HG02852 (cell line): ENCODE measurements at regions not wholly inside any gene's neighbourhood (a gene's known extent, or its start where the extent isn't known, plus 50 kb on each side); places are given as distances from the start of the nearest gene placed in this dataset.

ENCODE experiments used
- ATAC-seq: cut with Tn5 transposase; IDR thresholded peaks from one replicate; pipeline ENCODE4 v1.9.1; 2021; ENCODE audit warnings: mild to moderate bottlenecking, moderate library complexity; ENCODE audit not compliant: unreplicated experiment

DNA sequence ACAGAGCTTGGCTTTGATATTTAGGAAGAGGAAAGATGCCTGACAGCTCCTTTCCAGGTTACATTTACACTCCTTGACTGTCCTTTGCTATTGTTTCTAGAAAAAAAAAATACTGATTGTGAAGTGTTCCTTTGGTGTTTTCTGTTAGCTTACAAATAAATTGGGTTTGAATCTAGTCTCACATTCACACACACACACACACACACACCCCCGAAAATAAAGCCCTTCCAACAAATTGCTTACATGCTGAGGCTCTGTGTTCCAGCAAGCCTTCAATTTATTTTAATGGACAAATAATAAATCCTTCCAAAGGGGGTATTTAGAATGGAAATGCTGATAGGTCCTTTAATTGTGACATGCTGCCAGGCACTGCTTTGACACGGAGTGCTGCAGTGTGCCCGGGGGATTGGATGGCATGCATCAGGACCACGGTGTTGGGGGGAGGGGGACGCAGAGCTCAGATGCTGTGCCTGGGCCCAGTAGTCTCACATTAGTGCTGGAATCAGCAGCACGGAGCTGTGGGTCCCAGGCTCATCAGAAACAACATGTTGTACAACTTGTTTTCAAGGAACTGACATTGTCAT is 199.9 kb downstream of the CD83 start:
- ATAC-seq = no peak

DNA sequence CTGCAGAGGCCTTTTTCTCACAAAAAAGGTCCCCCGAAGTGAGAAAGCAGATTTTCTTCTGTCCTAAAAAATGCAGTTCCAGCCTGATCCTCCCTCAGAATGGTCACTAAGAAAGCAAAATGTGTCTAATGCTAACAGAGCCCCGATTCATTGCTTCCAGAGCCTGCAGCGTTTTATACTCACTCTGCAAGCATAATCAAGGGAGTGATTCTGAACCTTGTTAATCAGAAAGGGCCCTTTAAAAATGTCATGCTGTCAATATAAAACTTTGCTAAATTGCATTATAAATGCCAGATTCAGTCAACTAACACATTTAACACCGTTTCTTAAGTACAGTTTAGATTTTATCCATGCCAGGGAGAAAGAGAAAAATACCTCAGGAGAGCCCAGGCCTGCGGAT is 202.8 kb downstream of the CD83 start:
- ATAC-seq = no peak

DNA sequence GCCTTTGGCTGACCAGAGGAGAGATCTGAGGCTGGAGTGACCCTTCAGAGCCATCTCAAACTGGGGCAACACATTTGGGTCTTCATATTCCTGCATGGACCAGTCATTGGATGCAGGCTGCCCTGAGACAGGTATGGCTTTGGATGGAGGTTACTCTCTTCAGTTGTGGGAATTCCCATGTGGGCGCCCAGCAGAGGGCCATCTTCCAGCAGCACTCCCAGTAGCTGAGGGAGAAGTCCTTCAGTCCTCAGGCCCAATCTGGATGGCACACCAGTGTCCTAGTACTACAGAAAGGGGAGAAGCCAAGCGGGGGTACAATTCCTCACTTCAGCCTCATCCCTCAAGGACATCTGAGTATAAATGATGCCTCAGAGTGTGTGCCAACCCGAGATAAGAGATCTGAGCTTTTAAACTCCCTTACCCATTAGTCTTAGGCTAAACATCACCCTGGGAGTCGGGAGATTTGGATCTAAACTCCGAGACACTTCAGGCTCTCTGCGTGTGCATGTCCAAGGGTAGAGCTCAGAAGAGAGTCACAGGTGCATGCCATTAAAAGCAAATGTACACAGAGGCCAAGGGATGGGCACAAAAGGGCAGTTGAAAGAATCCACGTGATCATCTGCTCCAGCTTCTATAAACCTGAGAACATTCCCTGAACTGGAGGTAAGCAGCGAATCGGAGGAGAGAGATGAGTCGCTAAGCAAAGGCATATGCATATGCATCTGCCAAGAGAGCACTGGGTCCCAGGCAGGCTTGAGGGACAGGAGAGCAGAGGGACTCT is 204.6 kb downstream of the CD83 start:
- no peak for ATAC-seq

DNA sequence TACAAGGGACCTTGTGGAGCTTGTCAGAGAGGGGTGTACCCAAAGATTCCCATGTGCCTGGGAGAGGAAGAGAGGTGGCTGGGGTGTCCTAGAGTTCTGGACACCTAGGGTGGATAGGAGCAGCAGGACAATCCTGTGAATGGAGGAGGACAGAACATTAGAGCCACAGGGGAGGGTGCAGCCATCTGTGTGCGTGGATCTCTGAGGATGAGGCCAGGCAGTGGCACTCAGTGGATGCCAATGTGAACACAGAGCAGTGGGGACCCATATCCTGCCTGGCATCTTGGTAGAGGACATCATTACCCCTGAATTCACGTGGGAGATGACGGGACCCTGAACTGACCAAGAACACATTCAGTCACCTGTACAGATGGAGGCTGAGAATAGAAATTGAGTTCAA is 205.3 kb downstream of the CD83 start:
- ATAC-seq = no peak

DNA sequence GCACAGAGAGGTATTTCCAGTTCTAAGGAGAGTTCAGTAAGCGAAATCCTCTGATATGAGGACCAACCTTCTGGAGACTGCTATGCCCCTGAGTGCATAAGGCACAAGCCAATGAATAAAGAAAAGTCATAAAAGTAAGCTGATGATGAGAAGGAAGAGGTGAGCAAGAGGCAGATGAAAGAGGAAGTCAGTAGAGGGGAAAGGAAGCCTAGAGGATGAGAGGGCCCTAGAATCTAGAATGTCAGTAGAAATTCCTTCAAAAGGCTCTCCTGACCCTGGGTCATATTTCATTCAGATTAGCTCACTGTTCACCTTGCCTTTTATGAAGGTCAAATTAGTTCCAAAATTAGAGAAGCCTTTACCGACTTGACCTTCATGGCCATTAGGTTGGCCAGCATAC is 209.2 kb downstream of the CD83 start:
- ATAC-seq = no peak

DNA sequence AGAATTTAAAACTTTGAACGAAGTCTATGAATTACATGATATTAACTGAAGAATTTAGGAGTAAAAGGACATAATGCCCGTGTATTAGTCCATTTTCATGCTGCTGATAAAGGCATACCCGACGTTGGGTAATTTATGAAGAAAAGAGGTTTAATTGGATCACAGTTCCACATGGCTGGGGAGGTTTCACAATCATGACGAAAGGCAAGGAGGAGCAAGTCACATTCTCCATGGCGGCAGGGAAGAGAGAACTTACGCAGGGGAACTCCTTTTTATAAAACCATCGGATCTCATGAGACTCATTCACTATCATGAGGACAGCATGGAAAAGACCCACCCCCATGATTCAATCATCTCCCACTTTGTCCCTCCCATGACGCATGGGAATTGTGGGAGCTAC is 210.6 kb downstream of the CD83 start:
- ATAC-seq = no peak

DNA sequence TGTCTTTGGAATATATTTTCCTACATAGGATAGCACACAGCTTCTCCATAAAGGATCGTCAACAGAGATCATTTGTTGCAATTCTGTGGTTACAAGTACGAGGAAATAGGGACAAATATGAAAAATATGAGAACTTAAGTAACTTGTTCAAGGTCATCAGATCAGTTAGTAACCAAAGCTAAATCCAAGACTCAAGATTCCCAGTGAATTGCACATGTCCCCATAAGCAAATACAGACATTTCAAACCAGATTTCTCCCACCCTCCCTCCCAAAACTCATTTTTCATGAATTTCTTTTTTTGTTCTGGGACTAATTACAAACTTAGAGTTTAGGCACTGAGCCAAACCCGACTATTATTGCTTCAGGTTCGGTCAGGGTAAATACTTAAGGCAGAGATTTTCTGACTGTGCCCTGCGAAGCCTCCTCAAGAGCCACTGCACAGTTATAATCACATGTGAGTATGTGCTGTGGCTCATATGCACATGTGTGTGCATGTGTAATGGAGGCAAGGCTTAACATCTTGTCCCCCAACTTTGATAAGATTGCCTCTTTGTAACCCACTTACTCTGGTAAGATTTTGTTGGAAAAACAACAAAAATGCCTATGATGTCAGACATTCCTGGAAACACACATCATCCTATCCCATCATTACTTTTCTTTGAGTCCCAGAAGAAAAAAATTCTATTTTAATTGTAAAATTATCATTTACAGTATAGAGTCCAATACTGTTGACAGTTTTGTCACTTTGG is 216.2 kb downstream of the CD83 start:
- no peak for ATAC-seq

DNA sequence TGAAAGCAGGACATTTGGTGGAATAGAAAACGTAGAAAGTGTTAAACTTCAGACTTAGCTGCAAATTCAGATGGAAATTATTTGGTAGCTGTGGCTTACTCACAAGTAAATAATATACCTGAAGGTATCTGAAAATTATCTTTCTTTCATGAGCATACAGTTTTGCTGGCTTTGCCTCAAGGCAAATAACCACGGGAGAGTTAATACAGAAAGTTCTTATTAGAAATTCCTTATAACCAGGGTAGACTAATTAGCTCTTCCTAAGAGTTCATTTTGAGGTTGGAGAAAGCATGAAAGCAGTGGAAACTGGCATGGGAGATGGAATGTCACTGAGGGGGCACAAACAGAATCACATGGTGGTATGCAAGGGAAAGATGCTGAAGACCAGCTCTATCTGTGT is 217.5 kb downstream of the CD83 start:
- ATAC-seq = no peak

DNA sequence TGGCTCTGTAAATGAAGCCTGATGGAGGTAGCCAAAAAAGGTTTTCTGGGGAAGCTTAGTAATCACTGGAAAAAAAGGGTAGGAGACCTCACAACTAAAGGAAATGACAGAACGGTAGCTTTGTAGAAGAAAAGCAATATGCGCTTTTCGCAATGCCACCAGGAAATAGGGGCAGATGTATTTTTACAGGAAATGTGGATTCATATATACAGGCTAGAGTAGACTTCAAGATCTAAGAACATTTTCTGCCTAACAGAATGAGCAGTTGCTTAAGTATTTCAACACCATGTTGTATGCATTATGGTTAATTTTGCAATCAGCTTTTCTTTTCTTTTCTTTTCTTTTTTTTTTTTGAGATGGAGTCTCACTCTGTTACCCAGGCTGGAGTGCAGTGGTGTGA is 219.6 kb downstream of the CD83 start:
- ATAC-seq = no peak

DNA sequence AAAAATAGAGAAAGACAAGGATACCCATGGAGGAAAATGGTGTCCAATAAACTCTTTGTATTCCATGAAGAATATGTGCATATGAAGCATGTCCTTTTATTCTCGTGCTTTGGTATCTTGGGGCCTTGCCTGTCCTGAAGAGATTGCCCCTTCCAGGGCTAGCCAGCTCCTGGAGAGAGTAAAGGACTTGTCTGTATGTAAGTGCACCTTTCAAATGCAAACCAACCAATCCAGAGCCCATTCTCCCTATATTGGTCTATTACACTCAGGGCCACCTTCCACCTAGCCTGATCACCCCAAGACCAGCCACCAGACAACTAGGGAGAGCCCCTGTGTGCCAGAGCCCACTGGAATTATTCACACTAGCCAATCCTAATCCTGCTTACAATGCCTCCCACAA is 221.6 kb downstream of the CD83 start:
- ATAC-seq = no peak

DNA sequence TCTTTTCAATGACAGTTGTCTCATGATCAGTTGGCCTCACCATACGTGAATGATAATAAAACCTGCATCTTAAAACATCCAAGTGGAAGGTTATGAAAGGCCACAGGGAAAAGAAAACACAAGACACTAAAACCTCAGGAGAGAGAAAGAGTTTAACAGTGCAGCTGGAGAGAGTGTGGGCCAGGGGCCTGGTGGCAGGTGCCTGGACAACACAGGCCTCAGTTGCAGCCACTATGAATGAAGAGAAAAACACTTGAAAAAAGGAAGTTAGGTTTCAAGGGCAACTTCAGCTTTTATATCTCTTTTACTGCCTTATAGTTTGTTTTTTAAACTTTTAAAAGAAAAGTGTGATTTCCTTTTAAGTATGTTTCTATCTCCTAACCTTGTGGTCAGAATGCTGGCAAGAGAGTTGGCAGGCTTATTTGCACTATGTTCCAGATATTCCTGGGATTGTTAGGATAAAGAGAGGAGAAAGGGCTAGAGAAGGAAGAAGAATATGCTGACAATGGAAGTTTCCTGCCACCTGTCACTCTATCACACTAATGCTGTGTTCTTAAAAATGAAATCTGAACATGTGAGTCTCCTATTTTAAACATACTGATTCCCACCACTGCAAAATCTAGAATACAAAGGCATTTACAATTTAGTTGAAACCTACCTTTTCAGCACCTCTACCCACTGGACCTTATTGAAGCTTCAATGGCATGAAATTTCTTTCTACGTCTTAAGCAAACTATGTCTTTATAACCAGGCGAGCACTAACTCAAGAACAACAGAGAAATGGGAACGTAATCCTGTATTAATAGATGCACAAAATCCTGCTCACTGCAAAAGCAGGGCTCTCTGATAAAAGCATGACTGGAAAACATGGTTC is 222.4 kb downstream of the CD83 start:
- no peak for ATAC-seq

DNA sequence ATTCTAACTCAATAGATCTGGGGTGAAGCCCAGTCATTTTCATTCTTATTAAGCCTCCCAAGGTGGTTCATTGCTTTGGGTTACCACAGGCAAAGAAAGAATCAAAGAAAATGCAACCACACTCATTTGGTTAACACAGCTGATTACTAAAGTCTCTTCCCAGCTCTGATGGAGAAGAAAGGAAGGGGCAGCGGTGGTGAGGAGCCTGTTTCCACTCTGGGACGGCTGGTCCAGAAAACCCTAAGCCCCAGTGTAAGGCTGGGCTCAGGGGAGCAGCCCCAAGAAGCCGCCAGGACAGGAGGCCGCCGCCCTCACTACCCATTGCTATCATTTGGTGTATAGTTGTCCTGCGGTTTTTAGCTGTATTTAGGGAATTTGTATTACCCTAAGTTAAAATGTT is 226.9 kb downstream of the CD83 start:
- no peak for ATAC-seq

DNA sequence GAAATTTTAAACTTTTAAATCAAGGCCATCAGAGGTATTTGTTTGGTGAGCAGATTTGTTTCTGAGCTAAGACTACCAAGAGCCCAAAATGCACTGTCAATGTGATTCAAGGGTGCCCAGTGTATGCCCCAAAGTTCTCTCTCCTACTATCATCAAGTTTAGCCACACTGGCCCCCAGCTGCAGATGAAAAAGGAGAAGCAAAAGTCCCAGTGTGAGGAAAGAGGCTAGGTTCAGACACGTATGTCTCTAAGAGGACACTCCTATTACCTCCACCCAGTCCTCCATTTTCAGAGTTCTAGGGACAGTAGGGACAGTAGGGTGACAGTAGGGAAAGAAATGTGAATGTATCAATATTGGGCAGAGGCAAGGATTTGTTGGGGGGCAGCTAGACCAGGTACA is 230.8 kb downstream of the CD83 start:
- ATAC-seq = no peak

DNA sequence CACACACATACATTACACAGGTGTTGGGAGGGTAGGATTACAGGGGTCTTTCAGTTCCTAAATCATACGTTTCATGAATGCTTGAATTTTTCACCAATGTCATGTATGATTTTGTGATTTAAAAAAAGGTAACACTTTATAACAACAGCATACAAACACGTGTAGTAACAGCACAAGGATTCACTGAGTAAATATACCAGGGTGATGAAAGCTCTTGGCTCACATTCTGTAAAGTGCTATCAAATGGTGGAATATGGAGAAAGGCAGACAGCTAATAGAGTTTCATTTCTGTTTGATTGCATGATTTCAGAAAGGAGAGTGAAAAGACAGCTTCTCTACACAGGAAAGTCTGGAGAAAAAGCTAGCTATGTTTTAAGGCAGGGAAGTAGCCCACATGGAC is 231.9 kb downstream of the CD83 start:
- ATAC-seq = no peak

DNA sequence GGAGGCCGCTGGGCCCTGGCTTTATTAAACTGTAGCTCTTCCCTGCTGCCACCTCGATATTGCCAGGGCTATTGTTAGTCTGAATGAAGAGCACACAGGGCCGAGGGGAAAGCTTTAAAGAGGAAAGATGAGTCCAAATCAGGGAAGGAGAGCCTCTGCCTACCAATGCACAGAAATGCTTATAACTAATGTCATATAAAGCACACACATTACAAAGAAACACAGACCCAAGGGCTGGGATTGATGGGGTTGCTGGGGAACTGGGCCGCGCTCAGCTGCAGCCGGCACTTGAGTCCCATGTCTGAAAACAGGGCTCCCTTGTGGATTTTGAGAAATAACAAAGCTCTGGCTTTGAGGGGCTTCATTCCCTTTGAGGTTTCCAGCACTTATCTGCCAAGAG is 232.6 kb downstream of the CD83 start:
- no peak for ATAC-seq

DNA sequence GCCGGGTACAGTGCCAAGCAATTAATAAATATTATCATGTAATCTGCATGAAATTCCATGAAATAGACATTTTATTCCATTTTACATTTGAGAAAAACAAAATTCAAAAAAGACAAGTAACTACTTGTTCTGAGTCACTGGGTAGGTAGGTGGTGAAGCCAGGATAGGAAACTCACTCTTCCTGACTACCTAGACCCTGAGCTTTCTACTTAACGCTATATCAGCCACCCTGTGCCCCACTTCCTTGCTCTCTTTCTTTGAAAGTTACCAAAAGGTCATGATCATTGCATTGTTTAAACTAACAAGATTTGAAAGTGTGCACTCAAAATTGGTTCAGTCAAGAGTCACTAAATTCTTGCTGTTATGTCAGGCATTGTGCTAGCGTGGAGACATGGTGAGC is 235.7 kb downstream of the CD83 start:
- ATAC-seq = no peak

DNA sequence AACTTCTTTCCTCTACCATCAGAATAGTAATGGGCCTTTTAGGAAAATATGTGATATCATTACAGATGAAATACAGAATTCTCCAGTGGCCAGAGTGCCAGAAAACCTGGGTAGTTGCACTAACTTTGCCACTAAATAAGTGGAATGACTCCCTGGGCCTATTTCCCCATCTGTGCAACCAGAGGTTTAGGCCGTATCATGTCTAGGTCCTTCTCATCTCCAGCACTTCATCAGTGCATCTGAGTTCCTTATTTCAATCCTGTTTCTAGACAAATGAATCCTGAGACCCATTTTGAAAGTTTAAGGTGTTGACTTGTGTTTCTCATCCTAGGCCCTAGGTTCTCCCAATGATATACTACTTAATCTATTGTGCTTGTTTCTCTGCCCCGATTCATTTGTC is 236.2 kb downstream of the CD83 start:
- no peak for ATAC-seq

DNA sequence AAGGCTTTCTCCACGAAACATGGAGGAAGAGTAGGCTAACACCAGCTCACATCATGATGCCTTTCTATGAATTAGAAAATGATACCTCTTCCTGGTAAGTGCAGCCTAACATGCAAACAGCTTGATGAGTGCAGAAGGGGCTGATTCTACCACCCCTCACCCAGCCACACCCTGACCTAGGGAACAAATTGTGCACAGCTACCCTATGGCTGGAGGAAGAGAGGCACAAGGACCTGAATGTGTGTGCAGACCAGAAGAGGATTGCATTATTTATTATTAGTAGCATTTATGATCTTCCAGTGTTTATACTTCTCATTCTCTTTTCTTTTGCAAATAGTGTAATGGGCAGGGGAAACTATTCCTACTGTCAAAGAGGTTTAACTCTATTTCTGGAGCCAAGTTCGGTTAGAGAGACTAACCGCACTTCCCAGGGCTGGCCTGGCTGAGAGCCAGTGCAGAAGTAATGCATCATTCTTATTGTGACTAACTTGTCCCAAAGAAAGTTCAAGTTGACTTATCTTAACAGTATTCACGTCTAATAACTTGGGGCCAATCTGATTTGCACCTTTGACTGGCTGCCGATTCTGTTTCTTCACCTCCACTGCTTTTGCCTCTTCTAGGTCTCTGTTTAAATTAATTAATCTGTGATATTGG is 237.5 kb downstream of the CD83 start:
- no peak for ATAC-seq

DNA sequence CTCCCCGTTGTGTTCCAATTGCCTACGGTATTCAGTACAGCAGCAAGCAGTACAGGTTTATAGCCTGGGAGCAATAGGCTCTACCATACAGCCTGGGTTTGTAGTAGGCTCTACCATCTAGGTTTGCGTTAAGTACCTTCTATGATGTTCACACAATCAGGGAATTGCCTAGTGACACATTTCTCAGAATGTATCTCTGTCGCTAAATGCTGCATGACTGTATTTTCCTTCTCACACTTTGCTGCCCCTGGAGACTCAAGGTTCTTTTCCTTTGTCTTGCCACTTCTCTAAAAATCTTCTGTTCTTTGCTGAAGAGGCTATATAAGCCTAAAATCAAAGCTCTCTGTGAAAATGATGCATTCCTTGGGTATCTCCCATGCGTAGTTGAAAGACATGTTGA is 241.9 kb downstream of the CD83 start:
- no peak for ATAC-seq

DNA sequence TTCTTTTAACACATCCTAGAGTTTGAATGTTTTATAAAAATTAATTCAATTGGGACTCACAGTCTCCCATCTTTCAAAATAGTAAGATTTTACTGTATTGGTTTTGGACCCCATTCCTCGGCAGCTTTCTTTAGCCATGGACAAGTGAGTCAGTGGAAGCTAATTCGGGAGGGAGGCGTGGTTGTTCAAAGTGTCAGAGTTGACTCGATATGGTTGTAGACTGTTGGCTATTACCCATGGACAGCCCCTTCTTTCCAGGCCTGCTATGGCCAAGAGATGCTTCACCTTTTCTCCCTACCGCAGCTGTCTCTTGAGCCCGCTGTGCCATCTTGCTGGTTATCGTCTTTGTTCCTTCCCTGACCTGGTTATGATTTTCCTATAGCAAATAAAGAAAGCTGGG is 243.0 kb downstream of the CD83 start:
- ATAC-seq = no peak

DNA sequence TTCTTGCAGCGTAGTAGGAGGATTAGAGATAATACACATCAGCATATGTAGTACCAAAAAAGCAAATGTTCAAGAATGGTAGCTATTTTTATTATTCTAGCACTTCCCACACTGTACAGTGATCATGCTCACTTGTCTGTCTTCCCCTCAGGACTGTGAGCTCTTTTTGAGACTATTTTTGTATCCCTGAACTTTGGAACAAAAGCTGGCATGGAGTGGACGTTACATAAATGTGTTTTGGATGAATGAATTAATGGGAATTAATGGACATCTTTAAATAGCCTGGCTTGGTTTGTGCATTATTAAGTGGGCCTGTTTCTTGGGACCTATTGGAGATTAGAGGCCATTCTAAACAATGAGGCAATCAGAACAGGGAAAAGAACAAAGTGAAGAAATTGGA is 243.7 kb downstream of the CD83 start:
- ATAC-seq = no peak
